Common myeloid progenitor, CD34-positive (primary cell): ENCODE measurements at regions not wholly inside any gene's neighbourhood (a gene's known extent, or its start where the extent isn't known, plus 50 kb on each side); places are given as distances from the start of the nearest gene placed in this dataset.

Experiments used
- CTCF ChIA-PET: fragments of 350-600 bp; sonication (Branson Sonifier 250); formaldehyde crosslinking; loops from one replicate; lab custom pipeline; 2021; ENCODE audit warnings: antibody characterized with exemption; lab: Charles Lee
- POLR2A ChIA-PET: fragments of 350-600 bp; sonication (Branson Sonifier 250); formaldehyde crosslinking; loops from one replicate; lab custom pipeline; 2021; ENCODE audit warnings: antibody characterized with exemption; lab: Charles Lee
- DNase-seq, 3 donors: peaks; one replicate each; pipeline versions ENCODE4 v3.0.0 to v3.0.0-alpha.2; 2013
- H3K27ac ChIP-seq, 2 experiments: 1 replicate in 1 of 2; 2 replicates in 1 of 2; pipeline ENCODE4 v1.7.0; 2013; ENCODE audit warnings: inconsistent platforms in 2 of 2, low read length in 2 of 2, mild to moderate bottlenecking in 2 of 2, low read depth in 1 of 2, moderate library complexity in 1 of 2; ENCODE audit not compliant: severe bottlenecking in 2 of 2, insufficient read depth in 1 of 2, poor library complexity in 1 of 2
- H3K27me3 ChIP-seq, 5 experiments: replicated peaks in 2 of 5; 1 replicate in 3 of 5; 2 replicates in 2 of 5; pipeline versions ENCODE4 v1.6.1 to v1.7.0; 2013; ENCODE audit warnings: low read length in 4 of 5, mild to moderate bottlenecking in 2 of 5, moderate library complexity in 2 of 5, inconsistent platforms in 1 of 5; ENCODE audit not compliant: insufficient read depth in 5 of 5, control insufficient read depth in 4 of 5
- H3K36me3 ChIP-seq, 4 experiments: 1 replicate in 2 of 4; 2 replicates in 2 of 4; pipeline versions ENCODE4 v1.6.1 to v1.7.0; 2013; ENCODE audit warnings: low read length in 3 of 4, control low read depth in 1 of 4, mild to moderate bottlenecking in 1 of 4; ENCODE audit not compliant: control insufficient read depth in 4 of 4, insufficient read depth in 4 of 4
- H3K4me1 ChIP-seq, 4 experiments: 1 replicate in 3 of 4; 2 replicates in 1 of 4; pipeline versions ENCODE4 v1.6.1 to v1.7.1; 2013; ENCODE audit warnings: low read length in 3 of 4, mild to moderate bottlenecking in 3 of 4, control low read depth in 1 of 4, inconsistent platforms in 1 of 4, moderate library complexity in 1 of 4; ENCODE audit not compliant: control insufficient read depth in 4 of 4, insufficient read depth in 4 of 4; ENCODE audit errors: control extremely low read depth in 1 of 4
- H3K4me3 ChIP-seq, 7 experiments: 1 replicate in 4 of 7; 2 replicates in 3 of 7; pipeline versions ENCODE4 v1.5.1 to v1.7.0; 2013; ENCODE audit warnings: mild to moderate bottlenecking in 7 of 7, low read length in 6 of 7, moderate library complexity in 6 of 7, inconsistent platforms in 2 of 7, low read depth in 2 of 7, control low read depth in 1 of 7; ENCODE audit not compliant: insufficient read depth in 4 of 7, control insufficient read depth in 1 of 7; ENCODE audit errors: extremely low read depth in 1 of 7
- H3K9me3 ChIP-seq, 5 experiments: 1 replicate in 4 of 5; 2 replicates in 1 of 5; pipeline versions ENCODE4 v1.6.1 to v1.7.1; 2013; ENCODE audit warnings: low read length in 4 of 5, mild to moderate bottlenecking in 2 of 5, inconsistent platforms in 1 of 5, low read depth in 1 of 5, moderate library complexity in 1 of 5; ENCODE audit not compliant: control insufficient read depth in 4 of 5, insufficient read depth in 2 of 5; ENCODE audit errors: control extremely low read depth in 1 of 5
- WGBS: methylation state at CpG from one replicate; pipeline ENCODE4 v1.1.5; 2013; ENCODE audit not compliant: insufficient coverage; 5-methylcytosine and 5-hydroxymethylcytosine counted together

GRCh38 chr4:124884316-124884715 is 171.8 kb upstream of the ANKRD50 start:
- no peaks in the 10 kb centered on the region for H3K27me3 ChIP-seq
- CTCF ChIA-PET = no interaction called here
- POLR2A ChIA-PET = no interaction called here
- DNase-seq = no peak
- no peaks in the 10 kb centered on the region for H3K4me1 ChIP-seq
- H3K36me3 ChIP-seq = no peaks in the 10 kb centered on the region
- no CpG with 5 or more reads among the region's 2 CpGs for WGBS
- no peaks in the 10 kb centered on the region for H3K9me3 ChIP-seq
- H3K27ac ChIP-seq = no peak overlapping the region
- no peak overlapping the region for H3K4me3 ChIP-seq

- no peaks in the 10 kb centered on the region for H3K9me3 ChIP-seq
- WGBS = 96% methylated on average over 3 of the region's 4 CpGs
- no peaks in the 10 kb centered on the region for H3K27me3 ChIP-seq
- DNase-seq = no peak
- no peak overlapping the region for H3K4me3 ChIP-seq
- H3K27ac ChIP-seq = no peak overlapping the region
- no peaks in the 10 kb centered on the region for H3K36me3 ChIP-seq
- POLR2A ChIA-PET = no interaction called here
- no peaks in the 10 kb centered on the region for H3K4me1 ChIP-seq
- CTCF ChIA-PET = no interaction called here
Measured at GRCh38 chr4:124883632-124884031, 171.1 kb upstream of the ANKRD50 start.

- no CpG with 5 or more reads among the region's 2 CpGs for WGBS
- no peak for DNase-seq
- CTCF ChIA-PET = no interaction called here
Measured at GRCh38 chr4:124879195-124879594, 166.7 kb upstream of the ANKRD50 start.

GRCh38 chr4:124874172-124874450 is 161.6 kb upstream of the ANKRD50 start:
- no peak for DNase-seq
- no CpG with 5 or more reads among the region's 2 CpGs for WGBS
- Histone ChIP-seq H3K27ac (no peak overlapping the region), H3K4me1 (no peaks in the 10 kb centered on the region), H3K36me3 (no peaks in the 10 kb centered on the region), H3K4me3 (no peak overlapping the region), H3K9me3 (peaks cover 0 to 4% (median 0%) of the 10 kb centered on the region in 5 experiments), H3K27me3 (no peaks in the 10 kb centered on the region)
- CTCF ChIA-PET = no interaction called here
- POLR2A ChIA-PET = no interaction called here

More at GRCh38 chr4:124879195-124879594, 166.7 kb upstream of the ANKRD50 start:
- Histone ChIP-seq H3K9me3 (peaks cover 0 to 4% (median 0%) of the 10 kb centered on the region in 5 experiments), H3K4me3 (no peak overlapping the region), H3K27ac (no peak overlapping the region), H3K27me3 (no peaks in the 10 kb centered on the region), H3K36me3 (no peaks in the 10 kb centered on the region), H3K4me1 (no peaks in the 10 kb centered on the region)
- POLR2A ChIA-PET = no interaction called here

GRCh38 chr4:124873361-124874171 is 161.0 kb upstream of the ANKRD50 start:
- DNase-seq = no peak
- no peaks in the 10 kb centered on the region for H3K27me3 ChIP-seq
- peaks cover 0 to 4% (median 0%) of the 10 kb centered on the region in 5 experiments for H3K9me3 ChIP-seq
- 33% methylated on average over 1 of the region's 2 CpGs for WGBS
- no peak overlapping the region for H3K4me3 ChIP-seq
- ChIA-PET CTCF (no interaction called here), POLR2A (no interaction called here)
- H3K4me1 ChIP-seq = no peaks in the 10 kb centered on the region
- no peak overlapping the region for H3K27ac ChIP-seq
- H3K36me3 ChIP-seq = no peaks in the 10 kb centered on the region

GRCh38 chr4:124872659-124873058 is 160.1 kb upstream of the ANKRD50 start:
- no peaks in the 10 kb centered on the region for H3K27me3 ChIP-seq
- ChIA-PET CTCF (interaction anchor here (0.7 kb wide), 1 partner anchor 497 kb away, joined by 3 read pairs; no protein-coding TSS in a partner anchor), POLR2A (no interaction called here)
- 100% methylated on average over 2 of the region's 2 CpGs for WGBS
- DNase-seq = no peak
- no peak overlapping the region for H3K27ac ChIP-seq
- H3K4me1 ChIP-seq = no peaks in the 10 kb centered on the region
- peaks cover 0 to 4% (median 0%) of the 10 kb centered on the region in 5 experiments for H3K9me3 ChIP-seq
- H3K36me3 ChIP-seq = no peaks in the 10 kb centered on the region
- H3K4me3 ChIP-seq = no peak overlapping the region

GRCh38 chr4:124869961-124870495 is 157.5 kb upstream of the ANKRD50 start:
- no peak for DNase-seq
- Histone ChIP-seq H3K9me3 (no peaks in the 10 kb centered on the region), H3K4me3 (no peak overlapping the region), H3K36me3 (no peaks in the 10 kb centered on the region), H3K27me3 (no peaks in the 10 kb centered on the region), H3K4me1 (no peaks in the 10 kb centered on the region), H3K27ac (no peak overlapping the region)
- POLR2A ChIA-PET = no interaction called here
- 96% methylated on average over 4 of the region's 6 CpGs for WGBS
- CTCF ChIA-PET = interaction anchor here (1.4 kb wide), 1 partner anchor 15 kb away, joined by 3 read pairs; no protein-coding TSS in a partner anchor
